ENCODE measurements at regions not wholly inside any gene's neighbourhood (a gene's known extent, or its start where the extent isn't known, plus 50 kb on each side); places are given as distances from the start of the nearest gene placed in this dataset.

GRCh38 chr1:79204779-79205479 is 198.4 kb upstream of the ADGRL4 start:
- DNase-seq: no peak
- H3K36me3 Mint-ChIP-seq (ENCODE audit: low read depth): no peaks in the 10 kb centered on the region
- no peaks in the 10 kb centered on the region for H3K27me3 Mint-ChIP-seq (ENCODE audit: insufficient read depth)
- TF ChIP-seq CTCF (IDR thresholded peaks at IDR 0.05): no peak
- no peak overlapping the region for H3K4me3 Mint-ChIP-seq
- H3K9me3 Mint-ChIP-seq: no peaks in the 10 kb centered on the region
- no peaks in the 10 kb centered on the region for H3K4me1 Mint-ChIP-seq (ENCODE audit: low read depth)
- H3K27ac Mint-ChIP-seq: no peak overlapping the region

- no peak for TF ChIP-seq CTCF (IDR thresholded peaks at IDR 0.05)
- Mint-ChIP-seq H3K36me3 (ENCODE audit: low read depth) (no peaks in the 10 kb centered on the region), H3K27ac (no peak overlapping the region), H3K9me3 (no peaks in the 10 kb centered on the region), H3K4me1 (ENCODE audit: low read depth) (peaks cover 28% of the 10 kb centered on the region), H3K4me3 (no peak overlapping the region), H3K27me3 (ENCODE audit: insufficient read depth) (no peaks in the 10 kb centered on the region)
- DNase-seq: peak; percentile 62
Measured at GRCh38 chr1:79198832-79199231, 192.3 kb upstream of the ADGRL4 start.

- Mint-ChIP-seq H3K36me3 (ENCODE audit: low read depth) (no peaks in the 10 kb centered on the region), H3K4me3 (no peak overlapping the region), H3K9me3 (no peaks in the 10 kb centered on the region), H3K4me1 (ENCODE audit: low read depth) (peaks cover 39% of the 10 kb centered on the region), H3K27me3 (ENCODE audit: insufficient read depth) (no peaks in the 10 kb centered on the region), H3K27ac (no peak overlapping the region)
- peak; percentile 2 for DNase-seq
- TF ChIP-seq CTCF (IDR thresholded peaks at IDR 0.05): peak; percentile 49
Measured at GRCh38 chr1:79197421-79197820, 190.9 kb upstream of the ADGRL4 start.

- peaks cover 39% of the 10 kb centered on the region for H3K4me1 Mint-ChIP-seq (ENCODE audit: low read depth)
- H3K4me3 Mint-ChIP-seq: no peak overlapping the region
- no peaks in the 10 kb centered on the region for H3K9me3 Mint-ChIP-seq
- no peak overlapping the region for H3K27ac Mint-ChIP-seq
- H3K36me3 Mint-ChIP-seq (ENCODE audit: low read depth): no peaks in the 10 kb centered on the region
- DNase-seq: no peak
- H3K27me3 Mint-ChIP-seq (ENCODE audit: insufficient read depth): no peaks in the 10 kb centered on the region
- no peak for TF ChIP-seq CTCF (IDR thresholded peaks at IDR 0.05)
Measured at GRCh38 chr1:79196211-79196610, 189.7 kb upstream of the ADGRL4 start.

GRCh38 chr1:79193211-79194079 is 186.9 kb upstream of the ADGRL4 start:
- Mint-ChIP-seq H3K27ac (peak overlapping the region; percentile 67), H3K27me3 (ENCODE audit: insufficient read depth) (no peaks in the 10 kb centered on the region), H3K4me3 (peak overlapping the region; percentile 44), H3K4me1 (ENCODE audit: low read depth) (peaks cover 35% of the 10 kb centered on the region), H3K36me3 (ENCODE audit: low read depth) (no peaks in the 10 kb centered on the region), H3K9me3 (no peaks in the 10 kb centered on the region)
- no peak for TF ChIP-seq CTCF (IDR thresholded peaks at IDR 0.05)
- DNase-seq: peak; percentile 33

All from HFFc6 (cell line).